Dedifferentiated amniotic fluid mesenchymal stem cell (primary cell): ENCODE measurements at regions not wholly inside any gene's neighbourhood (a gene's known extent, or its start where the extent isn't known, plus 50 kb on each side); places are given as distances from the start of the nearest gene placed in this dataset.
"Not testable (repeated sequence)": the region's sequence is repeated elsewhere in the genome, so short reads cannot be mapped to it uniquely, and the experiment has no call there.

ENCODE experiments used
- DNase-seq: peaks from one replicate; pipeline ENCODE4 v3.0.0-alpha.2; 2016; ENCODE audit errors: extremely low spot score

DNA sequence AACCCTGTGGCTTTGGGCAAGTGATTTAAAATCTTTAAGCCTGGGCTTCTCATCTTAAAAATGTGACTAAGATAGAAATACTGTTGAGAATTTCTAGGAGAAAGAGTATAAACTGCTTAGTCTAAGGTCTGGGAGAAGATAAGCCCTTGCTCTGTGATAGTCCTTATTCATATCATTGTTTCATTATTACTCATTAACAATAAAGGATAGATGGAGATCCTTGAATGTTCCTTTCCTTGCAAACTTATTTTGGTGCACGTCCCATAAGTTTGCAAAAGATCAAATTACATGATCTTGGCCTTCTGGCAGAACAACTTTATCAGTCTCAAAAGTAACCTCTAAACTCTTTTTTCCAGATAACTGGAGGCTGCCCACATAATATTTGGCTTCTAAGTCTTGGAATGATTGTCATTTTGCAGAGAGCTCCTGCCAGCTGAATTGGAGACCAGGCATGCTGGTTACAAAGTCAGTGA is 138.3 kb downstream of the FAM124B start:
- peak; percentile 40 for DNase-seq

DNA sequence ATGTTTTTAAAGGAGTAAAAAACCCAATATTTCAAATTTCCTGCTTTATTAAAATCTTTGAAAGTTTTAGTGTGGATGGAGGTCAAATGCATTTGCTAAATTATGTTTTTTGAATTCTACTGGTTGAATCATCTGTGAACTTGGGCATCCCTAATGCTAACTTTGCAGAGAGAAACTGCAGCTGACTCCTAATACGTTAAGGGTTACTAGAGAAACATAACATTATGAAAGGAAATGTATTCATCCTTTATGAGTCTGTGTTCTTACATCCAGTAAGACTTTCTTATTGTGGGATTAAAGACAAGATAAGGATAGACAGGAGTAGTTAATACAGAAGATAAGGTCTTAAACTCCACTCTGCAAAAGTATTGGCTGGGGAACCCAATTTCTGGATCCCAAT is 140.6 kb downstream of the FAM124B start:
- DNase-seq = no peak

GRCh38 chr2:224260372-224261020 is 141.4 kb downstream of the FAM124B start:
- DNase-seq = no peak

GRCh38 chr2:224259831-224260230 is 142.1 kb downstream of the FAM124B start:
- DNase-seq = no peak

- DNase-seq = no peak
Observed at GRCh38 chr2:224258059-224258458, 143.8 kb downstream of the FAM124B start.

GRCh38 chr2:224257156-224257555 is 144.8 kb downstream of the FAM124B start:
- no peak for DNase-seq

GRCh38 chr2:224253464-224253863 is 148.4 kb downstream of the FAM124B start:
- no peak for DNase-seq

GRCh38 chr2:224252631-224253030 is 149.3 kb downstream of the FAM124B start:
- DNase-seq = peak; percentile 77

GRCh38 chr2:224248944-224249371 is 152.9 kb downstream of the FAM124B start:
- no peak for DNase-seq

GRCh38 chr2:224242561-224242960 is 159.3 kb downstream of the FAM124B start:
- DNase-seq = no peak

GRCh38 chr2:224241812-224242211 is 160.1 kb downstream of the FAM124B start:
- no peak for DNase-seq

GRCh38 chr2:224241001-224241400 is 160.9 kb downstream of the FAM124B start:
- DNase-seq = no peak

DNA sequence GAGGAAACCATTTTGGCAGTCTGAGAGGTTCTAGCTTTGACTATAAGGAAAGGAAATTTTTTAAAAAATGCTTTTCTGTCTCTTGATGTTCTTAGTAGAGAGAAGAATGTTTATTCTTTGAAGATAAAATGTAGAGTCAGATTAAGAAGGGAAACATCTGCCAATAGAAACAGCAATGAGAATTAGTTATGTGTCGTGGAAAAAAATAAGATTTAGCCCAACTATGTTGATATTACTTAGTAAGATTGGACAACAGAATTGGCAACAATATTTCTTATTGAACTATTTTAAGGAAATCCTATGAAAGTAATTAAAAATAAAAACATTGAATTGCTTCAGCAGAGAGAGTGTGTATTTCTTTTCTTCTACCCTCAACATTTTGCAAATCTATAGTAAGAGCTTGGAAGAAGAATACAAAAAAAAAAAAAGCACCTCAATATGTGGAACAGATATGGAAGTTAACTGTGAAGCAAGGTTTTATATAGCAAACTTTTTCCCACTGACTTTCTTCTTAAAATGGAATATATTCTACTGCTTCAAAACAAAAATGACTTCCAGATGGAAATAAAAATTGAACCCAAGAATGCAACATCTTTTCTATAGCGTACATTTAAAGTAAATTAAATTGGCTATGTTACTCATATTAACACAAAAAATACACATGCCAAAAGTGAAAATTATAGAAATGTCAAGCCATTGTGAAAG is 177.9 kb downstream of the FAM124B start:
- no peak for DNase-seq

GRCh38 chr2:224222974-224223373 is 178.9 kb downstream of the FAM124B start:
- DNase-seq = no peak

- DNase-seq = no peak
Observed at GRCh38 chr2:224222291-224222690, 179.6 kb downstream of the FAM124B start.

DNA sequence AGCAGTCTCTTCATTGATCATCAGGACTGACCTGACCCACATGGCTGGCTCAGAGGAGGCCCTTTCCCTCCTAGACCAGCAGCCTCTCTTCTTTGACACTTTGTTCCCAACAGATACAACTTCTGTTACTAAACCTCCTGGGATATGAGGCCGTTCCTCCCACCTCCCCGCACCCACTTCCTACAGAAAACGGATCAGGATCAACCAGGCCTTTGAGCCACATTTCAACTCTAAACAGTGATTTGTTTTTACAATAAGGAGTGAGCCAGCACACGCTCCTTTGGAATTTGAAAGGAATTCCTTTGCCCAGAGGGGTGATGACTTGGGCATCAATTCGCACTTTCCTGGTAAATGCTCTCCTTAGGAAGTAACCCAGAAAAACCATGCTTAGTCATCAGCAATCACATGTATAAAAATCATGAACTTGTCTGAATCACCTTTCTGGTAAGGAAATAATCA is 180.4 kb downstream of the FAM124B start:
- peak; percentile 95 for DNase-seq

DNA sequence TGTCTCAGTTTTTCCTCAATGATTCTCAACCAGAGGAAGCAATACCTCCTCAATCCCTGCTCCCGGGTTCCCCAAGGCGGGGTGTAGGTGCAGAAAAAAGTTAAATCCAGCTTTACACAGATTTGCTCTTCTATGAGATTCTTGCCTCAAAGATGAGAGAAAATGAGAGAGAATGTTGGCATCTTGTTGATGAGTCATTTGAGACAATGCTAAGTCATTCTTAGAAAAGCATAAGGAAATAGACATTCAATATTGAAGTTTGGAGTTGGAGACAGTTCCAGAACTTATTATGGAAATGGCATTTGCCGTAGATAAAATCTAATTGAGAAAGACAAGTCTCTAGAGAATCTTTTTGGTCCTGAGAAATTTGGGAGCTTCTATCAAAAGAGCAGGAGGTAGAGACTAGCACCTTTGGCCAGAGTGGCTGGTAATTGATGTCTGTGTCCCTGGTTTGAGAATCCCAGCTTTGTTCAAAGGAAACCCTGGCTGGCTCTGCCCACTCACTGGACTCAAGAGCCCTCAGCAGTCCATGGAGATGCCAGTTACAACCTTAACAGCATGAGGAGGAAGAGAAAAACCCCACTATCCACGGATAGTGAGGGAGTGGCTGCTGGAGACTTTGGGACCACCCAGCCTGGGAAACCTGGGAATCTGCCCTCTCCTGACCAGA is 181.2 kb downstream of the FAM124B start:
- peak; percentile 43 for DNase-seq

- no peak for DNase-seq
Observed at GRCh38 chr2:224219781-224220180, 180.7 kb upstream of the SERPINE2 start.

GRCh38 chr2:224217962-224218347 is 178.9 kb upstream of the SERPINE2 start:
- peak; percentile 20 for DNase-seq

GRCh38 chr2:224217233-224217961 is 178.3 kb upstream of the SERPINE2 start:
- no peak for DNase-seq

DNA sequence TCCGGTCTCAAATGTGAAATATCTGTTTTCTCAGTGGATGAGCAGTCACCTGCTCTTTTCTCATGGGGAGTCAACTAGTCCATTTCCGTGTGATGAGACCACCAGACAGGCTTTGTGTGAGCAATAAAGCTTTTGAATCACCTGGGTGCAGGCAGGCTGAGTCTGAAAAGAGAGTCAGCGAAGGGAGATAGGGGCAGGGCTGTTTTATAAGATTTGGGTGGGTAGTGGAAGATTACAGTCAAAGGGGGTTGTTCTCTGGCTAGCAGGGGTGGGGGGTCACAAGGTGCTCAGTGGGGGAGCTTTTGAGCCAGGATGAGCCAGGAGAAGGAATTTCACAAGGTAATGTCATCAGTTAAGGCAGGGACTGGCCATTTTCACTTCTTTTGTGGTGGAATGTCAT is 176.5 kb upstream of the SERPINE2 start:
- DNase-seq = not testable (repeated sequence)

- no peak for DNase-seq
Observed at GRCh38 chr2:224213396-224213795, 174.3 kb upstream of the SERPINE2 start.
